Activated B cell treated with CpG ODN at 0.5 μM for 24 hours (primary cell): ENCODE measurements at regions not wholly inside any gene's neighbourhood (a gene's known extent, or its start where the extent isn't known, plus 50 kb on each side); places are given as distances from the start of the nearest gene placed in this dataset.

Source experiments
- ATAC-seq: fragments of 200-7000 bp; cut with Tn5 transposase; one replicate; pipeline ENCODE4 v1.10.0; 2021; ENCODE audit warnings: low read depth, mild to moderate bottlenecking, moderate library complexity
- CTCF ChIA-PET: fragments of 350-600 bp; sonication (Branson Sonifier 250); formaldehyde crosslinking; loops from one replicate; lab custom pipeline; 2021; ENCODE audit warnings: antibody characterized with exemption; lab: Charles Lee
- POLR2A ChIA-PET: fragments of 350-600 bp; sonication (Branson Sonifier 250); formaldehyde crosslinking; loops from one replicate; lab custom pipeline; 2021; ENCODE audit warnings: antibody characterized with exemption; lab: Charles Lee
- DNase-seq: peaks from one replicate; pipeline ENCODE4 v3.0.0; 2022
- H3K27ac Mint-ChIP-seq: one replicate; pipeline ENCODE4 v1.8.0; 2020; ENCODE audit warnings: mixed read lengths
- H3K27me3 Mint-ChIP-seq: one replicate; pipeline ENCODE4 v1.8.0; 2021; ENCODE audit warnings: mixed read lengths
- H3K36me3 Mint-ChIP-seq: one replicate; pipeline ENCODE4 v1.8.0; 2021; ENCODE audit warnings: low read depth, mixed read lengths
- H3K4me1 Mint-ChIP-seq: one replicate; pipeline ENCODE4 v1.8.0; 2021; ENCODE audit warnings: mixed read lengths
- H3K4me3 Mint-ChIP-seq: one replicate; pipeline ENCODE4 v1.8.0; 2020; ENCODE audit warnings: mild to moderate bottlenecking, mixed read lengths
- H3K9me3 Mint-ChIP-seq: one replicate; pipeline ENCODE4 v1.8.0; 2020; ENCODE audit warnings: mixed read lengths
- intact Hi-C: fragments of 100-400 bp; cut with micrococcal nuclease; formaldehyde crosslinking; loops from one replicate; pipeline ENCODE4 v1.15.1; 2024
- TF ChIP-seq, protein P1 (sequence below): fragments of 200-600 bp; IDR thresholded peaks from one replicate; pipeline ENCODE4 v1.8.0; 2022; ENCODE audit warnings: antibody characterized with exemption, mild to moderate bottlenecking

DNA sequence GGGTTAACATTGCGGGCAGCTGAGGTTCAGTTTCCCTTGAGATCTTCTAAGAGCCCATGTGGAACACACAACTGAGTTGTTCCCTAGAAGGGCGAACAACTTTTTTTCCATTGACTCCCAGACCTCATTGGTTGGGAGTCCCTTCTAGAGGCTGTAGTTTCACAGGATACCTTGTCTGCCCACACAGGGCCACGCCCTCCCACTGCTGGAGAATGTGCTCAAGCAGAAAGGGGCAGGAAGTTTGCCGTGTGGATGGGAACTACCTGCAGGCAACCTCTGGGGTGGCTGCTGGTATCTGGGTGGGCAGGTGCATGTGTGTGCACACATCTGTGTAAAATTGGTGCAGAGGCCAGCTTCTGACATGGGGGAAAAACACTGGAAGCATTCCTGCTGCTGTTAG lies 178.8 kb upstream of the PSMD7 start:
- Mint-ChIP-seq H3K4me3 (no peak overlapping the region), H3K36me3 (no peaks in the 10 kb centered on the region), H3K4me1 (no peaks in the 10 kb centered on the region), H3K27ac (no peak overlapping the region), H3K9me3 (no peaks in the 10 kb centered on the region), H3K27me3 (no peaks in the 10 kb centered on the region)
- no peak for ATAC-seq
- ChIA-PET POLR2A (no interaction called here), CTCF (no interaction called here)
- no peak for DNase-seq
- intact Hi-C loops: no loop called here
- TF ChIP-seq, protein P1, sequence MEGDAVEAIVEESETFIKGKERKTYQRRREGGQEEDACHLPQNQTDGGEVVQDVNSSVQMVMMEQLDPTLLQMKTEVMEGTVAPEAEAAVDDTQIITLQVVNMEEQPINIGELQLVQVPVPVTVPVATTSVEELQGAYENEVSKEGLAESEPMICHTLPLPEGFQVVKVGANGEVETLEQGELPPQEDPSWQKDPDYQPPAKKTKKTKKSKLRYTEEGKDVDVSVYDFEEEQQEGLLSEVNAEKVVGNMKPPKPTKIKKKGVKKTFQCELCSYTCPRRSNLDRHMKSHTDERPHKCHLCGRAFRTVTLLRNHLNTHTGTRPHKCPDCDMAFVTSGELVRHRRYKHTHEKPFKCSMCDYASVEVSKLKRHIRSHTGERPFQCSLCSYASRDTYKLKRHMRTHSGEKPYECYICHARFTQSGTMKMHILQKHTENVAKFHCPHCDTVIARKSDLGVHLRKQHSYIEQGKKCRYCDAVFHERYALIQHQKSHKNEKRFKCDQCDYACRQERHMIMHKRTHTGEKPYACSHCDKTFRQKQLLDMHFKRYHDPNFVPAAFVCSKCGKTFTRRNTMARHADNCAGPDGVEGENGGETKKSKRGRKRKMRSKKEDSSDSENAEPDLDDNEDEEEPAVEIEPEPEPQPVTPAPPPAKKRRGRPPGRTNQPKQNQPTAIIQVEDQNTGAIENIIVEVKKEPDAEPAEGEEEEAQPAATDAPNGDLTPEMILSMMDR: no peak

DNA sequence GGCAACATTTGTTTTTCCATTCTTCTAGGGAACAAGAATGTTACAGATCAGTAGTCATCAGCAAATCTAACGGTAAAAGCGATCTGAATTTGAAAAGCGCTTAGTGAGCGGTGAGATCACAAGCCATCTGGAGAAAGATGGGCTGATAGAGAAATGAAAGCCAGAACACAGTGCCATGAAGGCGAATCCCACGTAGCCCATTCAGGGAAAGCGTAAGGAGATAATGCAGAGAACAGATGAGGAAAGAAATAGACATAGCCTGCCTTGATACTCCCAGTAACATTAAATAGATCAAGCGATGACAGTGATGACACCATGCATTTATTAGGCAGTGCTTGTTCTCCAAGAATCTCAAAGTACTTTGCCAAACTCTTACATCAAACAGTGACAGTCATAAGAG lies 183.1 kb upstream of the PSMD7 start:
- CTCF ChIA-PET: no interaction called here
- TF ChIP-seq, protein P1: no peak
- intact Hi-C loops: no loop called here
- DNase-seq (no peak), ATAC-seq (no peak)
- POLR2A ChIA-PET: no interaction called here
- Mint-ChIP-seq H3K27ac (no peak overlapping the region), H3K4me3 (no peak overlapping the region), H3K36me3 (no peaks in the 10 kb centered on the region), H3K9me3 (no peaks in the 10 kb centered on the region), H3K4me1 (no peaks in the 10 kb centered on the region), H3K27me3 (no peaks in the 10 kb centered on the region)

DNA sequence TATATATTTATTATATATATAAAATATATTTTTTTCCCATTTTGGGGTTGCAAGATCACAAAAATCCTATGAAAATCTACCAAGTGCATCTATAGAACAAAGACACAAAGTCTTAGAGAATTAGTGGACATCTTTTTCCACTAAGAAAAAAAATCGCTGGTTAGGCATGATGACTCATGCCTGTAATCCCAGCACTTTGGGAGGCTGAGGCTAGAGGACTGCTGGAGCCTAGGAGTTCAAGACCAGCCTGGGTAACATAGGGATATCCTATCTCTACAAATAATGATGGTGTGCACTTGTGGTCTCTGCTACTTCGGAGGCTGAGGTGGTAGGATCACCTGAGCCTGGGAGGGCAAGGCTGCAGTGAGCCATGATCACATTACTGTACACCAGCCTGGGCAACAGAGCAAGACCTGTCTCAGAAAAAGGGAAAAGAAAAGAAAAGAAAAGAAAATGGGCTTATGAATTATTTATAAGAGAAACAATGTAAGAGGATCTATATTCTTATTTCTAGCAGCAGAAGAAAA lies 185.1 kb upstream of the PSMD7 start:
- no peaks in the 10 kb centered on the region for H3K27me3 Mint-ChIP-seq
- peaks cover 6% of the 10 kb centered on the region for H3K4me1 Mint-ChIP-seq
- H3K9me3 Mint-ChIP-seq: no peaks in the 10 kb centered on the region
- no peaks in the 10 kb centered on the region for H3K36me3 Mint-ChIP-seq
- intact Hi-C loops: no loop called here
- ATAC-seq (no peak), DNase-seq (no peak)
- H3K4me3 Mint-ChIP-seq: no peak overlapping the region
- TF ChIP-seq, protein P1: no peak
- no peak overlapping the region for H3K27ac Mint-ChIP-seq
- ChIA-PET CTCF (no interaction called here), POLR2A (no interaction called here)

DNA sequence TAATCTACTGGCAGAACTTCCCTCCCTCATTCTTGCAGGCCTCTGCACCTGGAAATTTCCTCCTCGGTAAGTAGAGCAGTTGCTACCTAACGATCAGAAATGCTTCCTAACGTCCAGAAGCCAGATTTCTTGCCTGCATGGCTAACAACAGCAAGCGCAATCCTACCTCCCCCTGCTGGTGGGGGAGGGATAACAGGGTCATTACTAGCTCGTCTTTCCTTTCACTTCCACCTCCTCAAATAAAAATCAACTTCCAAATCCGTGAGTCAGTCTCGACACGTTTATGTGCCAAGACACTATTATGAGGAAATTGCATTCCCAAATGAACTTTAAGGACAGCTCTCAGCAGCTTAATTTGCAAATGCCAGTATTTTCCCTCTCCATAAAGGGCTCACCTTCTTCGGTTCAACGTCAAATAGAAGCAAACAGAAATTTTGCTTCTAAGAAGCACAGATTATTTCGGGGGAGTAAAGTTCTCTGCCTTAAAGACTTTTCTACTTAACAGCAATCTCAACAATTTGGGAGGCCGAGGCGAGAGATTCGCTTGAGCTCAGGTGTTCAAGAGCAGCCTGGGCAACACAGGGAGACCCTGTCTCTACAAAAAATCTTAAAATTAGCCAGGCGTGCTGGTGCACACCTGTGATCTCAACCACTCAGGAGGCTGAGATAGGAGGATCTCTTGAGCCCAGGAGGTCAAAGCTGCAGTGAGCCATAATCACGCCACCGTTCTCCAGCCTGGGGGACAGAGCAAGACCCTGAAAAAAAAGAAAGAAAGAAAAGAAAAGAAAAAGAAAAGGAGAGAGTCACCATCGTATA lies 188.6 kb upstream of the PSMD7 start:
- Mint-ChIP-seq H3K9me3 (peaks cover 3% of the 10 kb centered on the region), H3K4me1 (peaks cover 6% of the 10 kb centered on the region), H3K4me3 (peak overlapping the region; percentile 2), H3K27ac (no peak overlapping the region), H3K36me3 (no peaks in the 10 kb centered on the region), H3K27me3 (no peaks in the 10 kb centered on the region)
- intact Hi-C loops: no loop called here
- POLR2A ChIA-PET: no interaction called here
- DNase-seq (no peak), ATAC-seq (no peak)
- CTCF ChIA-PET: no interaction called here
- TF ChIP-seq, protein P1: no peak

DNA sequence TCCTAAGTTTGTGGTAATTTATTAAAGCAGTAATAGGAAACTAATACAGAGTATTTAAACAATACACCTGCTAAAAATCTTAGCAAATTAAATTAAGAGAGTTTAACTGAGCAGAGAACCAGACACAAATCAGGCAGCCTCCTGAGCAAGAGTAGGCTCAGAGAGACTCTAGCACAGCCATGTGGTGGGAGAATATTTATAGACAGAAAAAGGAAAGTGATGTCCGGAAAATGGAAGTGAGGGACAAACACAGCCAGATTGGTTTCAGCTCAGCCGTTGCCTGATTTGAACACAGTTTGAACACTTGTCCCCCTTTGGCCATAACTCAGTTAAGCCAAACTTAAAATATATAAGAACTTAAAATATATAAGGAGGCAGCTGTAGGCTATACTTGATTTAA lies 192.6 kb upstream of the PSMD7 start:
- no peaks in the 10 kb centered on the region for H3K36me3 Mint-ChIP-seq
- H3K27ac Mint-ChIP-seq: no peak overlapping the region
- ATAC-seq (no peak), DNase-seq (no peak)
- peaks cover 6% of the 10 kb centered on the region for H3K4me1 Mint-ChIP-seq
- intact Hi-C loops: no loop called here
- CTCF ChIA-PET: no interaction called here
- POLR2A ChIA-PET: no interaction called here
- H3K27me3 Mint-ChIP-seq: no peaks in the 10 kb centered on the region
- no peak overlapping the region for H3K4me3 Mint-ChIP-seq
- TF ChIP-seq, protein P1: no peak
- H3K9me3 Mint-ChIP-seq: peaks cover 5% of the 10 kb centered on the region
